Kidney epithelial cell (primary cell): ENCODE measurements at regions not wholly inside any gene's neighbourhood (a gene's known extent, or its start where the extent isn't known, plus 50 kb on each side); places are given as distances from the start of the nearest gene placed in this dataset.

Source experiments
- DNase-seq: peaks from one replicate; pipeline ENCODE4 v3.0.0-alpha.2; 2010; ENCODE audit warnings: low read depth
- H3K27me3 ChIP-seq: 2 replicates; pipeline ENCODE4 v1.6.0; 2011; ENCODE audit warnings: low read length; ENCODE audit not compliant: control insufficient read depth, insufficient read depth
- H3K36me3 ChIP-seq: 2 replicates; pipeline ENCODE4 v1.5.1; 2011; ENCODE audit warnings: low read length; ENCODE audit not compliant: control insufficient read depth, insufficient read depth
- H3K4me3 ChIP-seq: 2 replicates; pipeline ENCODE4 v1.5.1; 2011; ENCODE audit warnings: low read depth, mild to moderate bottlenecking, control low read depth, low read length
- TF ChIP-seq, protein P1 (sequence below): IDR thresholded peaks from 2 replicates; pipeline ENCODE4 v1.5.1; 2011; ENCODE audit warnings: mild to moderate bottlenecking, moderate library complexity, low read length, control low read depth, inconsistent platforms; ENCODE audit not compliant: insufficient read depth, poor library complexity, severe bottlenecking

- Histone ChIP-seq H3K27me3 (no peaks in the 10 kb centered on the region), H3K36me3 (no peaks in the 10 kb centered on the region), H3K4me3 (no peak overlapping the region)
- TF ChIP-seq, protein P1, sequence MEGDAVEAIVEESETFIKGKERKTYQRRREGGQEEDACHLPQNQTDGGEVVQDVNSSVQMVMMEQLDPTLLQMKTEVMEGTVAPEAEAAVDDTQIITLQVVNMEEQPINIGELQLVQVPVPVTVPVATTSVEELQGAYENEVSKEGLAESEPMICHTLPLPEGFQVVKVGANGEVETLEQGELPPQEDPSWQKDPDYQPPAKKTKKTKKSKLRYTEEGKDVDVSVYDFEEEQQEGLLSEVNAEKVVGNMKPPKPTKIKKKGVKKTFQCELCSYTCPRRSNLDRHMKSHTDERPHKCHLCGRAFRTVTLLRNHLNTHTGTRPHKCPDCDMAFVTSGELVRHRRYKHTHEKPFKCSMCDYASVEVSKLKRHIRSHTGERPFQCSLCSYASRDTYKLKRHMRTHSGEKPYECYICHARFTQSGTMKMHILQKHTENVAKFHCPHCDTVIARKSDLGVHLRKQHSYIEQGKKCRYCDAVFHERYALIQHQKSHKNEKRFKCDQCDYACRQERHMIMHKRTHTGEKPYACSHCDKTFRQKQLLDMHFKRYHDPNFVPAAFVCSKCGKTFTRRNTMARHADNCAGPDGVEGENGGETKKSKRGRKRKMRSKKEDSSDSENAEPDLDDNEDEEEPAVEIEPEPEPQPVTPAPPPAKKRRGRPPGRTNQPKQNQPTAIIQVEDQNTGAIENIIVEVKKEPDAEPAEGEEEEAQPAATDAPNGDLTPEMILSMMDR, result no peak
- no peak for DNase-seq
Measured at GRCh38 chr6:104212977-104213668, 646.6 kb downstream of the HACE1 start.

- no peak for DNase-seq
- Histone ChIP-seq H3K36me3 (no peaks in the 10 kb centered on the region), H3K4me3 (no peak overlapping the region), H3K27me3 (no peaks in the 10 kb centered on the region)
- TF ChIP-seq, protein P1, result no peak
Measured at GRCh38 chr6:104207635-104208034, 652.1 kb downstream of the HACE1 start.

DNA sequence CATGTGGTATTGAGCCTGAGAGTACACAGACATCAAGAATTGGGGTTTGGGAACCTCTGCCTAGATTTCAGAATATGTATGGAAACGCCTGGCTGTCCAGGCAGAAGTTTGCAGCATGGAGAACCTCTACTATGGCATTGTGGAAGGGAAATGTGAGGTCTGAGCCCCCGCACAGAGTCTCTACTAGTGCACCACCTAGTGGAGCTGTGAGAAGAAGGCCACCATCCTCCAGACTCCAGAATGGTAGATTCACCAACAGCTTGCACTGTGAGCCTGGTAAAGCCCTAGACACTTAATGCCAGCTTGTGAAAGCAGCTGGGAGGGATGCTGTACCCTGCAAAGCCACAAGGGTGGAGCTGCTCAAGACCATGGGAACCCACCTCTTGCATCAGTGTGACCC lies 658.2 kb downstream of the HACE1 start:
- no peak for DNase-seq
- TF ChIP-seq, protein P1, result no peak
- Histone ChIP-seq H3K27me3 (no peaks in the 10 kb centered on the region), H3K36me3 (no peaks in the 10 kb centered on the region), H3K4me3 (no peak overlapping the region)

DNA sequence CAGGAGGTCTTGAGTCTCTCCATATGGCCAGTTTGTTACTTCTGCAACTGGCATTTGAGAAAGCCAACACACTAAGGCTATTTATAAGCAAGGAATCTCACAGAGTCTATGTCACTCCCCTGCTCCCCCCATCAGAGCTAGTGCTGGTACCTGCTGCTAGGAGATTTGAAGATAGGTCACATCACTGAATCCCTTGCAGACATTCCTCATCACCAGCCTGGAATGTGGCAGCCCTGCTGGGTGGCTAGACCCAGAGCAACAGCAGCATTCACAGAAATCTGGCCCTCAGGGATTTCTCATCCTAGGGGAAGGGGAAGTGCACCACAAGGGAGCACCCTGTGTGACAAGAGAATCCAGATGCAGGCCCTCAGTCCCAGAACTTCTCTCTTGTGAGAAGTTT lies 672.1 kb downstream of the HACE1 start:
- TF ChIP-seq, protein P1, result no peak

GRCh38 chr6:104186831-104187230 lies 672.9 kb downstream of the HACE1 start:
- no peak overlapping the region for H3K4me3 ChIP-seq

More for the DNA sequence above, 672.1 kb downstream of the HACE1 start:
- Histone ChIP-seq H3K27me3 (no peaks in the 10 kb centered on the region), H3K4me3 (no peak overlapping the region), H3K36me3 (no peaks in the 10 kb centered on the region)
- no peak for DNase-seq

More at GRCh38 chr6:104186831-104187230, 672.9 kb downstream of the HACE1 start:
- Histone ChIP-seq H3K27me3 (no peaks in the 10 kb centered on the region), H3K36me3 (no peaks in the 10 kb centered on the region)
- TF ChIP-seq, protein P1, result no peak
- no peak for DNase-seq
